HFFc6 (cell line): ENCODE measurements at regions not wholly inside any gene's neighbourhood (a gene's known extent, or its start where the extent isn't known, plus 50 kb on each side); places are given as distances from the start of the nearest gene placed in this dataset.
"Not testable (repeated sequence)": the region's sequence is repeated elsewhere in the genome, so short reads cannot be mapped to it uniquely, and the experiment has no call there.

Source experiments
- DNase-seq: peaks from one replicate; pipeline ENCODE4 v3.0.0-alpha.2; 2018
- H3K27ac Mint-ChIP-seq: 2 replicates; pipeline ENCODE4 v1.8.0; 2020; ENCODE audit warnings: mild to moderate bottlenecking, mixed read lengths
- H3K27me3 Mint-ChIP-seq: 2 replicates; pipeline ENCODE4 v1.8.0; 2021; ENCODE audit warnings: mild to moderate bottlenecking, moderate library complexity, mixed read lengths; ENCODE audit not compliant: insufficient read depth
- H3K36me3 Mint-ChIP-seq: 2 replicates; pipeline ENCODE4 v1.8.0; 2021; ENCODE audit warnings: low read depth, mixed read lengths
- H3K4me1 Mint-ChIP-seq: 2 replicates; pipeline ENCODE4 v1.8.0; 2020; ENCODE audit warnings: low read depth, mixed read lengths
- H3K4me3 Mint-ChIP-seq: 2 replicates; pipeline ENCODE4 v1.8.0; 2020; ENCODE audit warnings: mild to moderate bottlenecking, moderate library complexity, mixed read lengths
- H3K9me3 Mint-ChIP-seq: 2 replicates; pipeline ENCODE4 v1.8.0; 2020; ENCODE audit warnings: mild to moderate bottlenecking, mixed read lengths
- TF ChIP-seq, protein P1 (sequence below): fragments of 200-600 bp; sonication (generic); IDR thresholded peaks from 2 replicates; pipeline ENCODE4 v1.5.0; 2021; ENCODE audit warnings: antibody characterized with exemption, mild to moderate bottlenecking

DNA sequence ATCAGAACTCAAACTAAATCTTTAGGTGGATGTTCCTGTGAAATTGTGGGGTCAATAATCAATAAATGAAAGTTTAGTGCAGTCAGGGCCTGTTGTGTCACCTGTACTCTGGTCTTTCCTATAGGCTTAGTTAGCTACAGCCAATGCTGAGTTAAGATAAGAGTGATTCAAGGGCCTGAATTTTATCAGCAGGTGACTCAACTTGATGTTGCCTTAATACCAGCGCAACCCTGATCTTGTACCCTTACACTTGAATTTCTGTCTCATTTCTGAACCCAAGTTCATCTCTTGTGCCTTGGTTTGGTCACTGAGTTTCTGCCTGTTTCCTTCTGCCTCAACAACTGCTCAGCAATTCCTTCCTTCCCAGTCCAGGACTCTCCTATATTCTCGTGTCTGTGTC is 157.0 kb upstream of the E2F7 start:
- Mint-ChIP-seq H3K27ac (no peak overlapping the region), H3K4me1 (no peaks in the 10 kb centered on the region), H3K9me3 (no peaks in the 10 kb centered on the region), H3K4me3 (no peak overlapping the region), H3K27me3 (no peaks in the 10 kb centered on the region), H3K36me3 (no peaks in the 10 kb centered on the region)
- no peak for DNase-seq
- TF ChIP-seq, protein P1, sequence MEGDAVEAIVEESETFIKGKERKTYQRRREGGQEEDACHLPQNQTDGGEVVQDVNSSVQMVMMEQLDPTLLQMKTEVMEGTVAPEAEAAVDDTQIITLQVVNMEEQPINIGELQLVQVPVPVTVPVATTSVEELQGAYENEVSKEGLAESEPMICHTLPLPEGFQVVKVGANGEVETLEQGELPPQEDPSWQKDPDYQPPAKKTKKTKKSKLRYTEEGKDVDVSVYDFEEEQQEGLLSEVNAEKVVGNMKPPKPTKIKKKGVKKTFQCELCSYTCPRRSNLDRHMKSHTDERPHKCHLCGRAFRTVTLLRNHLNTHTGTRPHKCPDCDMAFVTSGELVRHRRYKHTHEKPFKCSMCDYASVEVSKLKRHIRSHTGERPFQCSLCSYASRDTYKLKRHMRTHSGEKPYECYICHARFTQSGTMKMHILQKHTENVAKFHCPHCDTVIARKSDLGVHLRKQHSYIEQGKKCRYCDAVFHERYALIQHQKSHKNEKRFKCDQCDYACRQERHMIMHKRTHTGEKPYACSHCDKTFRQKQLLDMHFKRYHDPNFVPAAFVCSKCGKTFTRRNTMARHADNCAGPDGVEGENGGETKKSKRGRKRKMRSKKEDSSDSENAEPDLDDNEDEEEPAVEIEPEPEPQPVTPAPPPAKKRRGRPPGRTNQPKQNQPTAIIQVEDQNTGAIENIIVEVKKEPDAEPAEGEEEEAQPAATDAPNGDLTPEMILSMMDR: no peak

GRCh38 chr12:77220586-77220985 is 155.2 kb upstream of the E2F7 start:
- Mint-ChIP-seq H3K36me3 (0 out of 2 replicates have a peak, but pooled peaks cover 4% of the 10 kb centered on the region), H3K27me3 (no peaks in the 10 kb centered on the region), H3K4me1 (peaks cover 4% of the 10 kb centered on the region), H3K27ac (no peak overlapping the region), H3K4me3 (no peak overlapping the region), H3K9me3 (no peaks in the 10 kb centered on the region)
- DNase-seq: no peak
- TF ChIP-seq, protein P1: no peak

DNA sequence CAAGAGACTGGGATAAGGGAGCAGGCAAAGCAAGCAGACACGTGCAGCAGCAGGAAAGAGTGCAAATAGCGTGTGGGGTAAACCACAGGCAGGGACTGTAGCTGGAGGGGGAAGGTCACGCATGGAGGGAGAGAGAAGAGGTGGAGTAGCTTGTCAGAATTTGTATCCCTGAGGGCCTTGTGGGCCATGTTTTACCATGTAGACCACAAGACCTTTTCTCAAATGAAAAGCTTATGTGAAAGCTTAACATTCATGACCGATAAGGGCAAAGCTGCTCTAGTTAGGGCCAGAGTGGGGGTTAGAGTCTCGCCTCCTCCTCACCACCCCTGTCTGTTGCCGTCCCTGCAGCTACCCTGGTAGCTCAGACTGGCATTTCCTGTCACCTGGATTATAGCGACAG is 152.9 kb upstream of the E2F7 start:
- Mint-ChIP-seq H3K4me3 (no peak overlapping the region), H3K27ac (no peak overlapping the region), H3K4me1 (peaks cover 27% of the 10 kb centered on the region), H3K27me3 (no peaks in the 10 kb centered on the region), H3K9me3 (no peaks in the 10 kb centered on the region), H3K36me3 (0 out of 2 replicates have a peak, but pooled peaks cover 6% of the 10 kb centered on the region)
- TF ChIP-seq, protein P1: no peak
- no peak for DNase-seq

GRCh38 chr12:77216136-77216535 is 150.8 kb upstream of the E2F7 start:
- DNase-seq: not testable (repeated sequence)

DNA sequence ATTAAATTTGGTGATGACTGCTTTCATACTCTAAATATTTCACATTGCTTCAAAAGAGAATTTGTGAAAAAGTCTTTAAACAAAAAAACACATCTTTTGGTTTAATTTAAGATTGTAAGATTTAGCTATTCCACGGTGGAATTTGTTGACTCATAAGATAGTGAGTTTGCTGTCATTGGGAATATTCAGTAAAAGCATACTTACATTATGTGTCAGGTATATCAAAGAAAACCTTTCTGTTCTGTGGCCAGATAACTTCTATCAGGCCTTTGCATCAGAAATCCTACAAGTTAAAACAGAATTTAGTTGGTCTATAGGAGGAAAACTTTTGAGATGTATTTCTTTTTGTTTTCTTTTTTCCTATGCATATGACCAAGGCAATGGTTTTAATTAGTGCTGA is 148.8 kb upstream of the E2F7 start:
- Mint-ChIP-seq H3K4me1 (peaks cover 31% of the 10 kb centered on the region), H3K27me3 (no peaks in the 10 kb centered on the region; the same call in 1 of the 2 replicates), H3K9me3 (no peaks in the 10 kb centered on the region), H3K27ac (no peak overlapping the region), H3K4me3 (no peak overlapping the region), H3K36me3 (peaks cover 12% of the 10 kb centered on the region; the same call in 1 of the 2 replicates)
- TF ChIP-seq, protein P1: no peak
- DNase-seq: peak; percentile 60

More at GRCh38 chr12:77216136-77216535, 150.8 kb upstream of the E2F7 start:
- H3K9me3 Mint-ChIP-seq, H3K27ac Mint-ChIP-seq, H3K27me3 Mint-ChIP-seq, H3K4me3 Mint-ChIP-seq: not testable (repeated sequence)
- Mint-ChIP-seq H3K36me3 (peaks cover 12% of the 10 kb centered on the region; the same call in 1 of the 2 replicates), H3K4me1 (peaks cover 31% of the 10 kb centered on the region)

- Mint-ChIP-seq H3K27ac (0 out of 2 replicates have a peak overlapping the region, but pooled peaks have one; percentile 13), H3K4me3 (no peak overlapping the region), H3K27me3 (no peaks in the 10 kb centered on the region; the same call in 1 of the 2 replicates), H3K9me3 (no peaks in the 10 kb centered on the region), H3K36me3 (peaks cover 12% of the 10 kb centered on the region; the same call in 1 of the 2 replicates), H3K4me1 (peaks cover 31% of the 10 kb centered on the region)
- TF ChIP-seq, protein P1: no peak
- no peak for DNase-seq
These were observed 147.9 kb upstream of the E2F7 start for GRCh38 chr12:77213319-77213718.
